ENCODE measurements at regions not wholly inside any gene's neighbourhood (a gene's known extent, or its start where the extent isn't known, plus 50 kb on each side); places are given as distances from the start of the nearest gene placed in this dataset.

DNA sequence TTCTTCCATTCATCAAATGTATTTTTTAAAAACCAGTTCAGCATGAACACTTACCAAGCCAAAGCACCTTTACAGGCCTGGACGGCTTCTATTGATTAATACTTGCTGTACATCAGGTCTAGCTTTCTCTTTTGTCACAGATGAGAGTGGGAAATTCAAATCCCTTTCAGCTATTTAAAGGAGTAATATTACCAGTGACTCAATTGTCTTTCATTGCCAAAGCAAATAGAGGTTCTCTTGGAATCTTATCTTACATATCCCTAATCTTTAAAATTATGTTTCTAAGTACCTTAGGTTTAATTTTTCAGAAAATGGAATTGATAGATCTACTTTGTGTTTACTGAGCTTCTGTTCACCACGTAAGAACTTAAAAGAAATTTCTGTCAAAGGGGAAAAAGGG is 922.9 kb downstream of the NSUN3 start:
- TF ChIP-seq, protein P1, sequence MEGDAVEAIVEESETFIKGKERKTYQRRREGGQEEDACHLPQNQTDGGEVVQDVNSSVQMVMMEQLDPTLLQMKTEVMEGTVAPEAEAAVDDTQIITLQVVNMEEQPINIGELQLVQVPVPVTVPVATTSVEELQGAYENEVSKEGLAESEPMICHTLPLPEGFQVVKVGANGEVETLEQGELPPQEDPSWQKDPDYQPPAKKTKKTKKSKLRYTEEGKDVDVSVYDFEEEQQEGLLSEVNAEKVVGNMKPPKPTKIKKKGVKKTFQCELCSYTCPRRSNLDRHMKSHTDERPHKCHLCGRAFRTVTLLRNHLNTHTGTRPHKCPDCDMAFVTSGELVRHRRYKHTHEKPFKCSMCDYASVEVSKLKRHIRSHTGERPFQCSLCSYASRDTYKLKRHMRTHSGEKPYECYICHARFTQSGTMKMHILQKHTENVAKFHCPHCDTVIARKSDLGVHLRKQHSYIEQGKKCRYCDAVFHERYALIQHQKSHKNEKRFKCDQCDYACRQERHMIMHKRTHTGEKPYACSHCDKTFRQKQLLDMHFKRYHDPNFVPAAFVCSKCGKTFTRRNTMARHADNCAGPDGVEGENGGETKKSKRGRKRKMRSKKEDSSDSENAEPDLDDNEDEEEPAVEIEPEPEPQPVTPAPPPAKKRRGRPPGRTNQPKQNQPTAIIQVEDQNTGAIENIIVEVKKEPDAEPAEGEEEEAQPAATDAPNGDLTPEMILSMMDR (IDR thresholded peaks at IDR 0.05), result no peak
- Mint-ChIP-seq H3K36me3 (ENCODE audit: low read depth) (peaks cover 2% of the 10 kb centered on the region), H3K4me3 (ENCODE audit: unreplicated experiment) (no peak overlapping the region), H3K4me1 (ENCODE audit: low read depth) (no peaks in the 10 kb centered on the region), H3K27me3 (ENCODE audit: low read depth) (peaks cover 6% of the 10 kb centered on the region), H3K9me3 (ENCODE audit: low read depth) (peaks cover 3% of the 10 kb centered on the region), H3K27ac (ENCODE audit: unreplicated experiment) (no peak overlapping the region)
- no peak for DNase-seq (ENCODE audit: low spot score)

DNA sequence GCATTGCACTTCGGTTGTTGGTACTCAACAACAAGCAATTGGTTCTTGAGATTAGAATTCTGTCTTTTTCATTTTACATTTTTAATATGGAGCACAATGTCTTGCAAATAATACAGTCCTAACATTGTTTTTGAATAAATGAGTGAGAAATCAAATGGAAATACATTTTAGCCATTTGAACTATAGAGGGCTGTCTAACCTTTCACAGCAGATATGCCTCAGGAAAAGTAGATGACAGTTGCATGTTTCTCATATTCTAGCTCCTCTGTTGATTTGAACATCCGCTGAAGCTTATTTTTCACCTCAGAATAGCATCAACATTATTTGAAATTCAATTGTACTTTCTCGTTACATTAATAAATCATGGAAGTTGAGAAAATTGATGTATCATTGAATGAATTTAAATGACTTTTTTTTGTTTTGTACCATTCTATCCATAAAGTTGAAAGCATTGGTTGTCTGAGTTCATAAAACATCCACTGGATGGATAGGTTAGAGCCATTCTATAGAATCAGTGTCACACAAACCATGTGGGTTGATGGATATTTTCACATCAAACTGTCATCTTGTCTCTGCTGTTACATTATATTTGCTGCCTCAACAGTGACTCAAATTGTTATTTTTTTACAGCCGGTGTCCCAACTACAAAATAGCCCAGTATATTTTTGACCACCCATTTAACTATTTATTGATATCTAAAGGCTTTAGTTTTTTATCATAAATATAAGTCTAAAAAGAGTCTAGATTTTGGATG is 928.3 kb downstream of the NSUN3 start:
- peaks cover 6% of the 10 kb centered on the region for H3K27me3 Mint-ChIP-seq (ENCODE audit: low read depth)
- H3K4me3 Mint-ChIP-seq (ENCODE audit: unreplicated experiment), result no peak overlapping the region
- no peaks in the 10 kb centered on the region for H3K9me3 Mint-ChIP-seq (ENCODE audit: low read depth)
- no peaks in the 10 kb centered on the region for H3K36me3 Mint-ChIP-seq (ENCODE audit: low read depth)
- TF ChIP-seq, protein P1 (IDR thresholded peaks at IDR 0.05), result peak; percentile 78
- DNase-seq (ENCODE audit: low spot score), result no peak
- no peaks in the 10 kb centered on the region for H3K4me1 Mint-ChIP-seq (ENCODE audit: low read depth)
- no peak overlapping the region for H3K27ac Mint-ChIP-seq (ENCODE audit: unreplicated experiment)

DNA sequence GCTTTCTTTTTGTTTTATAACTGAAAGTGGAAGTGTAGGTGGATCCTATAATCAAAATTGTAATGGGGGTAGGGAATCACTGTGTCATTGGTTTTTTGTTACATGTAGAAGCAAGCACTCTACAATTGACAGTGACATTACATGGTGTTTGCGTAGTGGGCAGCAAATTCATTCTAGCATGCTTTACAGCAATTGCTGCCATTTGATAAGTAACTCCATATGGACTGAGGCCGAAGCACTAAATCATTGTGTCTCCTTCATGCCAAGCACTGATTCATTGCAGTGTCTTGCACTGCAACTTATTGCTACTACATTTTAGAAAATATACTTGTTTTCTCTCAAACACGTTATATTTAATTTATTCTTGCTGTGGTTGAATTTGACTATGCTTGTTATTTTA is 933.9 kb downstream of the NSUN3 start:
- H3K4me3 Mint-ChIP-seq (ENCODE audit: unreplicated experiment), result no peak overlapping the region
- H3K9me3 Mint-ChIP-seq (ENCODE audit: low read depth), result peaks cover 5% of the 10 kb centered on the region
- H3K36me3 Mint-ChIP-seq (ENCODE audit: low read depth), result no peaks in the 10 kb centered on the region
- DNase-seq (ENCODE audit: low spot score), result no peak
- TF ChIP-seq, protein P1 (IDR thresholded peaks at IDR 0.05), result no peak
- H3K4me1 Mint-ChIP-seq (ENCODE audit: low read depth), result no peaks in the 10 kb centered on the region
- H3K27ac Mint-ChIP-seq (ENCODE audit: unreplicated experiment), result no peak overlapping the region
- no peaks in the 10 kb centered on the region for H3K27me3 Mint-ChIP-seq (ENCODE audit: low read depth)

DNA sequence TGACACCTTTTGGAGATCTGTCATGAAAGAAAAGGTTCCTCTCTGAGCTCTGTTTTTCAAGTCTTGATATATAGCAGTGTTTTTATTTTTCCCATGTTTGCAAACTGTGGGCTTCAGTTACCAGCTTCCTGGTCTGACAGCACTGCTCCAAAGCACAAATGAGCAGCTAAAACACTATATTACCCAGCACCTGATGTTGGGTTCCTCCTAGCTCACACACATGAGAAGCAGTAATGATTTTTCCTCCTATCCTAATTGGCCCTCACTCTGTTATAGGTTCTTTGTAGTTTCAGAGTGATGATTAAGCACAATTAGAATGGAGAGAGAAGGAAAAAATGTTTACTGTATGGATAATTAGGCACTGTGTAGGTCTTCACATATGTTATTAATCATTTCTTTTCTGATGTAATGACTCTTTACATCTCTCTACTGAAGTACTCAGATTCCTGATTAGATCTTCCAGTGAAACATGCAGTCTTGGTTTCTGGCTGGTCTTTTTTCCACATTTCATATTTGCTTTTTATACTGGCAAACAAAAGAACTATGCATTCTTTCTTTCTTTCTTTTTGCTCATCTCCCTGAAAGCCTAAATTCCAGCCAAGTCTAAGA is 939.7 kb downstream of the NSUN3 start:
- no peaks in the 10 kb centered on the region for H3K4me1 Mint-ChIP-seq (ENCODE audit: low read depth)
- H3K27me3 Mint-ChIP-seq (ENCODE audit: low read depth), result no peaks in the 10 kb centered on the region
- no peak overlapping the region for H3K27ac Mint-ChIP-seq (ENCODE audit: unreplicated experiment)
- H3K4me3 Mint-ChIP-seq (ENCODE audit: unreplicated experiment), result no peak overlapping the region
- peaks cover 5% of the 10 kb centered on the region for H3K9me3 Mint-ChIP-seq (ENCODE audit: low read depth)
- TF ChIP-seq, protein P1 (IDR thresholded peaks at IDR 0.05), result no peak
- no peak for DNase-seq (ENCODE audit: low spot score)
- no peaks in the 10 kb centered on the region for H3K36me3 Mint-ChIP-seq (ENCODE audit: low read depth)

DNA sequence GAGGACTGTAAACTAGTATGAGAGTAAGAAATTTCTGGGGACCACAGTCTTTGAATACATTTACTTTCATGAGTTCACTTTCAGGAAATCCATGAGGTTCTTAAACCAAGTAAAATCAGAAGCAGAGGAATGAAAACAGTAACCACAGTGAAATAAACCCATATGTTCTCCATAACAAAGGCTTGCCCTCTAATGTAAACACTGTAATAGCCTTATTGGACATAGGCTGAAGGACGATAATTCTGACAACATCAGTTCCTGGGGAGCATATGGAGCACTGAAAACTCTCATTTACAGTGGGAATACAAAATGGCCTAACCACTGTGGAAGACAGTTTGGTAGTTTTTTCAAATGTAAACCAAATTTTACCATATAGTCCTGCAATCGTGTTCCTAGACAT is 965.8 kb downstream of the NSUN3 start:
- Mint-ChIP-seq H3K27ac (ENCODE audit: unreplicated experiment) (no peak overlapping the region), H3K4me1 (ENCODE audit: low read depth) (no peaks in the 10 kb centered on the region), H3K36me3 (ENCODE audit: low read depth) (no peaks in the 10 kb centered on the region), H3K27me3 (ENCODE audit: low read depth) (no peaks in the 10 kb centered on the region), H3K9me3 (ENCODE audit: low read depth) (no peaks in the 10 kb centered on the region), H3K4me3 (ENCODE audit: unreplicated experiment) (no peak overlapping the region)
- no peak for DNase-seq (ENCODE audit: low spot score)
- TF ChIP-seq, protein P1 (IDR thresholded peaks at IDR 0.05), result no peak

All from chondrocyte (in vitro differentiated cells).